ENCODE measurements at regions not wholly inside any gene's neighbourhood (a gene's known extent, or its start where the extent isn't known, plus 50 kb on each side); places are given as distances from the start of the nearest gene placed in this dataset.

DNA sequence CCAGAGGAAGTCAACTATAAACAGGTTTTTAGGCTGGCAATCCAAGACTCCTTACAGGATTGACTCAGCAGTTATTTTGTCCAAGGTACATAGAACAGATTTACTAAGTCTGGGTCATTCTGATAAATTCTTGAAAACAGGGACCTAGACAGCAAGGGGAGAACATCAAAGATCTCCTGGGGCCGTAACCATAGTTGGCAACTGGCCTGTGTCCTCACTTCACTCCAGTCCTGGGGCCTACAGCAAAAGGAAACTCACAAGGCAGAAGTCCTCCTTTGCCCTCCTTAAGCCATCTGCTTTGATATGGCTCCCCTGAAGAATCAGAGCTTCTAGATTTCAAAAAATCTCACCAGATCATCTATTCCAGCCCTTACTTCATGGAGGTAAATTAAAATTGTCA lies 207.2 kb upstream of the IGF1 start:
- Histone ChIP-seq H4K91ac (replicated peaks; ENCODE audit: insufficient read length, low read length) (no peak overlapping the region), H3K4me2 (ENCODE audit: insufficient read depth in 1 of 2, low read depth in 2 of 2, low read length in 2 of 2) (no peak overlapping the region), H2BK120ac (replicated peaks; ENCODE audit: low read depth, low read length) (no peak overlapping the region), H3K4me3 (ENCODE audit: extremely low read depth in 1 of 4, insufficient read depth in 2 of 4, low read depth in 3 of 4, low read length in 4 of 4) (no peak overlapping the region), H4K5ac (ENCODE audit: insufficient read length, low read depth, low read length) (no peak overlapping the region), H4K8ac (ENCODE audit: extremely low read depth, insufficient read depth, low read length) (no peak overlapping the region), H3K56ac (replicated peaks; ENCODE audit: insufficient read length, low read depth, low read length) (no peak overlapping the region), H2AFZ (ENCODE audit: low read length) (no peak overlapping the region), H2AK5ac (ENCODE audit: low read depth, low read length) (no peak overlapping the region), H3K4me1 (replicated peaks in 1 of 4; ENCODE audit: control insufficient read depth in 3 of 4, insufficient read depth in 4 of 4, low read length in 3 of 4) (peaks cover 0 to 4% (median 2%) of the 10 kb centered on the region in 4 experiments; a peak in 1 of 7 replicates), H3K23me2 (ENCODE audit: low read depth, low read length) (no peaks in the 10 kb centered on the region; the same call in 1 of the 2 replicates), H3K36me3 (ENCODE audit: control insufficient read depth in 2 of 4, insufficient read depth in 4 of 4, low read length in 3 of 4) (no peaks in the 10 kb centered on the region), H2BK12ac (ENCODE audit: low read depth, low read length) (no peak overlapping the region), H3K4ac (replicated peaks; ENCODE audit: insufficient read length, low read depth, low read length) (no peak overlapping the region), H3K9ac (replicated peaks in 1 of 4; ENCODE audit: extremely low read depth in 1 of 4, low read depth in 3 of 4, low read length in 3 of 4) (no peak overlapping the region), H2BK5ac (ENCODE audit: low read depth, low read length) (no peak overlapping the region), H3K27me3 (replicated peaks in 1 of 4; ENCODE audit: control insufficient read depth in 3 of 4, extremely low read depth in 1 of 4, insufficient read depth in 3 of 4, low read length in 3 of 4) (no peaks in the 10 kb centered on the region), H3K79me2 (ENCODE audit: control insufficient read depth in 1 of 2, insufficient read depth in 2 of 2, low read length in 2 of 2) (no peaks in the 10 kb centered on the region), H3K79me1 (ENCODE audit: low read depth, low read length) (no peaks in the 10 kb centered on the region), H2BK20ac (ENCODE audit: low read length) (no peak overlapping the region), H3K14ac (ENCODE audit: insufficient read length) (no peak overlapping the region), H4K20me1 (replicated peaks in 1 of 2; ENCODE audit: control insufficient read depth in 1 of 2, insufficient read depth in 2 of 2, low read length in 2 of 2) (no peaks in the 10 kb centered on the region), H3K27ac (ENCODE audit: low read depth, low read length) (no peak overlapping the region), H3K18ac (ENCODE audit: extremely low read depth, low read length) (no peak overlapping the region), H2BK15ac (ENCODE audit: low read length) (no peak overlapping the region), H3K23ac (ENCODE audit: insufficient read length) (no peak overlapping the region), H3K9me3 (ENCODE audit: insufficient read depth in 2 of 2, low read depth in 1 of 2, low read length in 1 of 2) (no peaks in the 10 kb centered on the region)
- CTCF ChIA-PET (ENCODE audit: partially characterized antibody) = no interaction called here
- no peak for FAIRE-seq
- TF ChIP-seq YY1 (IDR thresholded peaks at IDR 0.05; ENCODE audit: low read depth, low read length) = no peak
- TF ChIP-seq ZNF274 (IDR thresholded peaks at IDR 0.05; ENCODE audit: borderline replicate concordance, extremely low read depth, low read length) = no peak
- TF ChIP-seq GTF2F1 (IDR thresholded peaks at IDR 0.05; ENCODE audit: borderline replicate concordance, low read depth, low read length) = no peak
- TF ChIP-seq, protein P1, sequence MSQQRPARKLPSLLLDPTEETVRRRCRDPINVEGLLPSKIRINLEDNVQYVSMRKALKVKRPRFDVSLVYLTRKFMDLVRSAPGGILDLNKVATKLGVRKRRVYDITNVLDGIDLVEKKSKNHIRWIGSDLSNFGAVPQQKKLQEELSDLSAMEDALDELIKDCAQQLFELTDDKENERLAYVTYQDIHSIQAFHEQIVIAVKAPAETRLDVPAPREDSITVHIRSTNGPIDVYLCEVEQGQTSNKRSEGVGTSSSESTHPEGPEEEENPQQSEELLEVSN (IDR thresholded peaks at IDR 0.05) = no peak
- no peak for TF ChIP-seq TAF7 (optimal IDR thresholded peaks at IDR 0.05; ENCODE audit: borderline replicate concordance, low read depth, low read length)
- no peak for TF ChIP-seq CTBP2 (IDR thresholded peaks at IDR 0.05; ENCODE audit: borderline replicate concordance, insufficient read depth, insufficient read length, low read length)
- no peak for TF ChIP-seq RNF2 (IDR thresholded peaks at IDR 0.05; ENCODE audit: borderline replicate concordance, low read depth, low read length, missing control alignments, poor library complexity, severe bottlenecking)
- 100% methylated on average over 1 of the region's 1 CpG; no CpG with 5 or more reads in 1 of the 2 experiments for WGBS, 2 experiments (ENCODE audit: extremely low coverage in 1 of 2, insufficient coverage in 1 of 2, insufficient read length in 1 of 2, insufficient replicate concordance in 2 of 2, low coverage in 1 of 2, low lambda C conversion rate in 2 of 2, missing lambda C conversion rate in 1 of 2)
- DNase-seq (ENCODE audit: low read depth in 1 of 2, low spot score in 2 of 2) = no peak
- POLR2A ChIA-PET (ENCODE audit: partially characterized antibody) = no interaction called here

Measured in H1 (cell line).